ENCODE measurements at regions not wholly inside any gene's neighbourhood (a gene's known extent, or its start where the extent isn't known, plus 50 kb on each side); places are given as distances from the start of the nearest gene placed in this dataset.

DNA sequence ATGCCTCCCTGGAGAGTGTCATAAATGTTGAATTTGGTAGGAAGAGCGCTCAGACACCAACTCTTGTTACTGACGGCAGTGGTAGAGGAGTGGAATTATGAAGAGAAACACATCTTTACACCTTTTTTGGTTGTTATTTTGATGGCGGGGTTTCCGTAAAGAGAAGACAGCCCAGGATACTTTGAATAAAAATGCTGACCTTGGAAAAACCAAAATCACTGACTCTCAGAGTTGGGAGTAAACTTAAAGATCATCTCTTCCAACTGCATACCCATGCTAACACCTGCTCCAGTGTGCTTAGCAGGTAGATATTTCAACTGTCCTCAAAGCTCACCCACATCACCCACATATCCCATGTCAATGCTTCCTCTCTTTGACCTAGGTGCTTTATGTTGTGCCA is 498.6 kb downstream of the LIG4 start:
- intact Hi-C loops (cut with DNase I) = no loop called here
- ATAC-seq = no peak
- no peaks in the 10 kb centered on the region for H3K9me3 ChIP-seq
- no peaks in the 10 kb centered on the region for H3K4me1 ChIP-seq
- H3K27me3 ChIP-seq (ENCODE audit: low read depth) = no peaks in the 10 kb centered on the region
- H3K27ac ChIP-seq = no peak overlapping the region
- no peaks in the 10 kb centered on the region for H3K36me3 ChIP-seq
- TF ChIP-seq, protein P1, sequence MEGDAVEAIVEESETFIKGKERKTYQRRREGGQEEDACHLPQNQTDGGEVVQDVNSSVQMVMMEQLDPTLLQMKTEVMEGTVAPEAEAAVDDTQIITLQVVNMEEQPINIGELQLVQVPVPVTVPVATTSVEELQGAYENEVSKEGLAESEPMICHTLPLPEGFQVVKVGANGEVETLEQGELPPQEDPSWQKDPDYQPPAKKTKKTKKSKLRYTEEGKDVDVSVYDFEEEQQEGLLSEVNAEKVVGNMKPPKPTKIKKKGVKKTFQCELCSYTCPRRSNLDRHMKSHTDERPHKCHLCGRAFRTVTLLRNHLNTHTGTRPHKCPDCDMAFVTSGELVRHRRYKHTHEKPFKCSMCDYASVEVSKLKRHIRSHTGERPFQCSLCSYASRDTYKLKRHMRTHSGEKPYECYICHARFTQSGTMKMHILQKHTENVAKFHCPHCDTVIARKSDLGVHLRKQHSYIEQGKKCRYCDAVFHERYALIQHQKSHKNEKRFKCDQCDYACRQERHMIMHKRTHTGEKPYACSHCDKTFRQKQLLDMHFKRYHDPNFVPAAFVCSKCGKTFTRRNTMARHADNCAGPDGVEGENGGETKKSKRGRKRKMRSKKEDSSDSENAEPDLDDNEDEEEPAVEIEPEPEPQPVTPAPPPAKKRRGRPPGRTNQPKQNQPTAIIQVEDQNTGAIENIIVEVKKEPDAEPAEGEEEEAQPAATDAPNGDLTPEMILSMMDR (IDR thresholded peaks at IDR 0.05) = no peak
- H3K4me3 ChIP-seq = no peak overlapping the region
- no peak for DNase-seq

DNA sequence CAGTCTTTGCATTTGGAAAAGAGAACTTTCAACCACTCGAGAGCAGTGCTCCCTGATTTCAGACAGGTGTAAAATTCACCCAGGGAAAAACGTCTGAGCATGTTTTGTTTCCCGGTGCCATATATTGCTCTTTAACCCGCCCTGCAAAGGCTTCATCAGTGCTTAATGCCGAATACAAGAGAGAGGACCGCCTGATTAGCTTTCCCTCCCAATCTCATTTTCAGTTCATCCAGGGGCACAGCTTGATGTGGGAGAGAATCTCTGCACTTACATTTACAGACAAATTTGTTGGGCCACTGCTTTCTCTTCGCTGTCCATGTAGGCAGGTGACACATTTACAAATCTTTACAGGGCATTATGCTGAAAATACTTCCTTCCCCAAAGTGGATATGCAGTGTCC is 499.1 kb downstream of the LIG4 start:
- Histone ChIP-seq H3K36me3 (no peaks in the 10 kb centered on the region), H3K4me1 (no peaks in the 10 kb centered on the region), H3K9me3 (no peaks in the 10 kb centered on the region), H3K4me3 (no peak overlapping the region), H3K27ac (no peak overlapping the region), H3K27me3 (ENCODE audit: low read depth) (no peaks in the 10 kb centered on the region)
- TF ChIP-seq, protein P1 (IDR thresholded peaks at IDR 0.05) = no peak
- intact Hi-C loops (cut with DNase I) = no loop called here
- no peak for ATAC-seq
- DNase-seq = no peak

DNA sequence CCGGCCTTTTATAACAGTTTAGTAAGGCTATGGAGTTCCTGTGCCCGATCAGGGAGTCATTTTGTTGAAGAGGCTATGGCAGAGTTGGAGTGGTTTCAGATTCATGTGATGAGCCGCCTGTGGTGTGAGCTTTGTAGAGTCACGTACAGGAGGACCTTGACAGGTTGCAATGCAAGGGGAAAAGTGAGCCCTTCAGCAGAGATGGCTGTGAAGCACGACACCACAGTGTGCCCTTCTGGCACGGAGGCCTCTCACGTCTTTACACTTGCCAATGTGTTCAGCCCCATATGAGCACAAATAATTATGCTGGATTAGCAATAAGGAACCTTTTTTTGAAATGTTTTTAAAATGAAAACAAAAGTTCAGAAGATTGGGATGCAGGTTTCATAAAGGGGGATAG is 499.8 kb downstream of the LIG4 start:
- no peak for ATAC-seq
- no peaks in the 10 kb centered on the region for H3K27me3 ChIP-seq (ENCODE audit: low read depth)
- no peak for DNase-seq
- no peaks in the 10 kb centered on the region for H3K4me1 ChIP-seq
- H3K4me3 ChIP-seq = no peak overlapping the region
- H3K36me3 ChIP-seq = no peaks in the 10 kb centered on the region
- H3K27ac ChIP-seq = no peak overlapping the region
- H3K9me3 ChIP-seq = no peaks in the 10 kb centered on the region
- intact Hi-C loops (cut with DNase I) = no loop called here
- TF ChIP-seq, protein P1 (IDR thresholded peaks at IDR 0.05) = no peak

DNA sequence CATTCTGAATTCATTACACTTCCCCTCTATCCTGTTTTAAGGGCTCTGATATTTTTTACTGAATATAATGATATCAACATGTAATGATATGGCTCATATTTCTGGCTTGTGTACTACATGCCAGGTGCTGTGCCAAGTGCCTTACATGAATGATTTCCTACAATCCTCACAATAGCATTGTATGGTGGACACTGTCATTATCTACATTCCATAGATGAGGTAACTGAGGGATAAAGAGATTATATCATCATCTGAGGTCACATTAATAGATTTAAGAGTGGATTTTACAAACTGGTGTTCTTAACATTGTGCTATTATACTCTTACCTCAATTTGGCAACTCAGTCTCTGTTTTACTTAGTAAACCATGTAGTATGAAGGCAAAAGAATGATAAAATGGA is 502.0 kb downstream of the LIG4 start:
- Histone ChIP-seq H3K4me1 (no peaks in the 10 kb centered on the region), H3K4me3 (no peak overlapping the region), H3K27ac (no peak overlapping the region), H3K27me3 (ENCODE audit: low read depth) (no peaks in the 10 kb centered on the region), H3K36me3 (no peaks in the 10 kb centered on the region), H3K9me3 (no peaks in the 10 kb centered on the region)
- TF ChIP-seq, protein P1 (IDR thresholded peaks at IDR 0.05) = no peak
- intact Hi-C loops (cut with DNase I) = no loop called here
- no peak for DNase-seq
- ATAC-seq = no peak

DNA sequence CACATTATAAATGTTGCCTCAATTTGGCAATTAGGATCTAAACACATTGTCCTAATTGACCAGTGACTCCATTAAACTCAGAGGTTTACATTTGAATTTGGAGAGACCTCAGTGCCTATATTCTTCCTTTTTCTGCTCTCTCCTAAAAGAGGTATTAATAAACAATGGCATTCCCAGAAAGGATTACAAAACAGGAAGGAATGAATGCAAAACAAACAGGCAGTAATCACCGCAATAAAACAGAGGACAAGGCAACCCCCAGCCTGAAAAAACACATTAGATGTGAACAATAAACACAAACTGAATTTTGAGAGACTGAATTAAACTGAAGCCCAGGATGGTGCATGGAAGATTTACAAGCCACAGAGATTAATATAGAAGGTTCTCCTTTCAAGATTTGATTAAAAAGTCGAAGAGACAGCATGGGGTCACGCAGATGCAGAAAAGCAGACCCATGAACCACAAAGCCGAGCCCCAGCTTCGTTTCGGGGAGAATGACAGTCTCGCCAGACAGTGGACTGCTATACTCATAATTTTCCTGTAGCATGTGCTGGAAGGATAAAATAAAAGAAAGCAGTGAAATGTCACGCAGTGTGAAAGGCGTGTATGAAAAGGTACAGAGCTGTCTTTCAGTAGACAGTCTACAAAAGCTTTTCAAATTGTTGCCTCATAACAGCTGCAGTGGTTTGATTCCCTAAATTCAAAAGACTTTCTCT is 503.0 kb downstream of the LIG4 start:
- H3K27me3 ChIP-seq (ENCODE audit: low read depth) = no peaks in the 10 kb centered on the region
- TF ChIP-seq, protein P1 (IDR thresholded peaks at IDR 0.05) = no peak
- H3K4me1 ChIP-seq = no peaks in the 10 kb centered on the region
- DNase-seq (no peak), ATAC-seq (no peak)
- no peaks in the 10 kb centered on the region for H3K36me3 ChIP-seq
- no peaks in the 10 kb centered on the region for H3K9me3 ChIP-seq
- H3K4me3 ChIP-seq = no peak overlapping the region
- intact Hi-C loops (cut with DNase I) = no loop called here
- no peak overlapping the region for H3K27ac ChIP-seq

All from lower lobe of right lung (tissue), 2 donors.